Activated CD8-positive, alpha-beta T cell treated with anti-CD3 and anti-CD28 coated beads, Interleukin-2, amount 10 ng/mL, durations not matched to agents 7 days and 5 days (primary cell): ENCODE measurements at regions not wholly inside any gene's neighbourhood (a gene's known extent, or its start where the extent isn't known, plus 50 kb on each side); places are given as distances from the start of the nearest gene placed in this dataset.
"Not testable (repeated sequence)": the region's sequence is repeated elsewhere in the genome, so short reads cannot be mapped to it uniquely, and the experiment has no call there.

Experiments used
- ATAC-seq: fragments of 150-1000 bp; cut with Tn5 transposase; one replicate; pipeline ENCODE4 v1.10.0; 2021; ENCODE audit warnings: moderate library complexity
- CTCF ChIA-PET: fragments of 350-600 bp; sonication (Branson Sonifier 250); formaldehyde crosslinking; loops from one replicate; lab custom pipeline; 2021; ENCODE audit warnings: antibody characterized with exemption; lab: Charles Lee
- POLR2A ChIA-PET: fragments of 350-600 bp; sonication (Branson Sonifier 250); formaldehyde crosslinking; loops from one replicate; lab custom pipeline; 2021; ENCODE audit warnings: antibody characterized with exemption; lab: Charles Lee
- DNase-seq: peaks from one replicate; pipeline ENCODE4 v3.0.0-alpha.2; 2020
- H3K27ac Mint-ChIP-seq: one replicate; pipeline ENCODE4 v1.8.0; 2021; ENCODE audit warnings: mild to moderate bottlenecking, mixed read lengths
- H3K27me3 Mint-ChIP-seq: one replicate; pipeline ENCODE4 v1.8.0; 2021; ENCODE audit warnings: low read depth, mixed read lengths
- H3K36me3 Mint-ChIP-seq: one replicate; pipeline ENCODE4 v1.8.0; 2021; ENCODE audit warnings: low read depth, mixed read lengths
- H3K4me1 Mint-ChIP-seq: one replicate; pipeline ENCODE4 v1.8.0; 2021; ENCODE audit warnings: low read depth, mixed read lengths
- H3K4me3 Mint-ChIP-seq: one replicate; pipeline ENCODE4 v1.8.0; 2021; ENCODE audit warnings: mild to moderate bottlenecking, mixed read lengths
- H3K9me3 Mint-ChIP-seq: one replicate; pipeline ENCODE4 v1.8.0; 2022; ENCODE audit warnings: mixed read lengths; ENCODE audit not compliant: insufficient read depth

DNA sequence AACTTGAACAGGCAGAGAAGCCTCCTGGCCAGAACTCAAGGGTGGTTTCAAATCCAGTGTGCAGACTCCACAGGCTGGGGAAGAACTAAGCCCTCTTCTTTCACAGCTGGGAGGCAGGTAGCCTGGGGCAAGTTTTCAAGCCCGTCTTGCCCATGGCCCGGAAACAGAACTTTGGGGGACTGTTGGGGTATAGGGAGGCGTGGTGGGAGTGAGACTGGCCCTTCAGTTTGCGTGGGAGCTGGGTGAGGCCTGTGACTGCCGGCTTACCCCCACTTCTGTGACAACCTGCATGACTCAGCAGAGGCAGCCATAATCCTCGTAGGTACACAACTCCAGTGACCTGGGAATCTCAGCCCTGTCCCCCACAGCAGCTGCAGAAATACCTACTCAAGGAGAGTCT, 1125.7 kb downstream of the HACE1 start:
- Mint-ChIP-seq H3K36me3 (no peaks in the 10 kb centered on the region), H3K27ac (no peak overlapping the region), H3K4me3 (no peak overlapping the region), H3K27me3 (no peaks in the 10 kb centered on the region), H3K4me1 (no peaks in the 10 kb centered on the region), H3K9me3 (no peaks in the 10 kb centered on the region)
- CTCF ChIA-PET: no interaction called here
- DNase-seq: no peak
- POLR2A ChIA-PET: no interaction called here
- ATAC-seq: no peak

DNA sequence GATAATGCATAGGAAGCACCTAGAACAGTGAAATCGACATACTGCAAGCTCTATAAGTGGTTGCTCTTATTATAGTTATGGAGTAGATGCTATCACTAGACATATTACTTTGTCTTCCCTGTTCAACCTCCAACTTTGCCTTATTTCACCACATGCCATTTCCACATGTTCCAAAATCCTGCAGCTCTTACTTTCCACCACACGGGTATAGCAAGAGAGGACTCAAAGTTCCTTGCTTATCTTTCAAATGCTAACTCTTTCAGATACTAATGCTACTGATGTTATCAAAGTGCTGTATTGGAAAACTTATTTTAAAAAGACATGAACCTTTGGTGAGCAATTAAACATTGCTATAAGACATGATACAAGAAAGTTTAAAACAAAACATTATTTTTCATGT, 1130.1 kb downstream of the HACE1 start:
- DNase-seq: no peak

DNA sequence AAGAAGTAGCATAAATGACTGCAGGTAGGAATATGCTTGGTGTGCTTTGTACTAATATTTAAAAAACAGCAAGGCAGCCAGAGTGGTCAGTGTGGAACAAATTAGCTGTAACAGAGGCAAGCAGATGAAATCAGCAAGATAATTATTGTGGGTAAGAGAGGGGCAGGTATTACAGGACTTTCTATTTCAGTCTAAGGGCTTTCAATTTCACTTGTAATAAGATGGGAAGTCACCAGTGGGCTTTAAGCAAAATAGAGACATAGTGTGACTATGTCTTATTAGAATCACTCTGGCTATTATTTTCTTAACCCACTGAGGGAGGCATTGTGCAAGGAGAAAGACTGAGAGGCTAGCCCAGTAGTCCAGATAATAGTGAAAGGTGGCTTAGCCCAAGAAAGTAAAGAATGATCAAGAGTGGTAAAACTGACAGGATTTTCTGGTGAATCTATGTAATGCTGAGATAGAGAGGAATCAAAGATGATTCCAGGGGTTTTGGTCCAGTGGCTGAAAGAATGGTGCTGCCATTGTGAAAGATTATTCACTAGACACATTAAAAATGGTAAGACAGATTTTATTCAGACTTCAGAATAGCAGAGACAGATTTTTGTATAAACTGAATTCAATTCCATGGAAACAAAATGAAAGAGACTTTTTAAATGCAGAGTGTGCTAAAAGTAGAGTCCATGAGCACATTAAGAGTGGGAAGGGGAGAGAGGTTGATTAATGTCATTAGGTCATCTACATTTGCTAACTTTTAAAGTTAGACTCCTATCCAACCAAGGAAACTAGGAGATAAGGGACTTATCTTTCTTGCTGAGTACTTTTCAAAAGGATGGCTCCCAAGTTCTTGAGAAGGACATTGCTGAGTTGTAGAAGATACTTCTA, 1136.0 kb downstream of the HACE1 start:
- Mint-ChIP-seq H3K4me3 (no peak overlapping the region), H3K9me3 (no peaks in the 10 kb centered on the region), H3K27me3 (no peaks in the 10 kb centered on the region), H3K36me3 (no peaks in the 10 kb centered on the region), H3K4me1 (no peaks in the 10 kb centered on the region), H3K27ac (no peak overlapping the region)
- ATAC-seq: no peak
- no peak for DNase-seq
- ChIA-PET POLR2A (no interaction called here), CTCF (no interaction called here)

More for the DNA sequence above, 1130.1 kb downstream of the HACE1 start:
- no peak overlapping the region for H3K4me3 Mint-ChIP-seq
- no peaks in the 10 kb centered on the region for H3K4me1 Mint-ChIP-seq
- POLR2A ChIA-PET: no interaction called here
- no peaks in the 10 kb centered on the region for H3K36me3 Mint-ChIP-seq
- no peak for ATAC-seq
- CTCF ChIA-PET: no interaction called here
- no peaks in the 10 kb centered on the region for H3K27me3 Mint-ChIP-seq
- no peaks in the 10 kb centered on the region for H3K9me3 Mint-ChIP-seq
- no peak overlapping the region for H3K27ac Mint-ChIP-seq

DNA sequence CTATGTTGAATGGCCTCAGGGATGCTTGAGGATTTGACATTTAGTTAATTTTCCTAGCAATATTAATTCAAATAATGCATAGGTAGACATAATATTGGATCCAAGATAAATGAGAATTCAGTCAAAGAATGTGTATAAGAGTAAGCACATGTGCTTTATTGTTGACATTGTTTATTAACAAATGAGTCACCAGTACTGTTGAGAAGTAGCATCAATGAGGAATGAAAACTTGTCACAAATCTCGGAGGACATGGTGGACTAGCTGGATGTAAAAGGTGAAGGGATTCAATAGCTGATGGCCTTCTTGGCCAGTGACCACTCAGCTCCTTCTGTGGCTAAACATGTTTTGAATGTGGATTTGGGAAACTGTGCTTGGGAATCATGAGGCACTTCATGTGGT, 1137.0 kb downstream of the HACE1 start:
- ChIA-PET POLR2A (no interaction called here), CTCF (no interaction called here)
- no peak overlapping the region for H3K4me3 Mint-ChIP-seq
- H3K9me3 Mint-ChIP-seq: no peaks in the 10 kb centered on the region
- ATAC-seq (no peak), DNase-seq (no peak)
- no peak overlapping the region for H3K27ac Mint-ChIP-seq
- no peaks in the 10 kb centered on the region for H3K27me3 Mint-ChIP-seq
- no peaks in the 10 kb centered on the region for H3K36me3 Mint-ChIP-seq
- no peaks in the 10 kb centered on the region for H3K4me1 Mint-ChIP-seq

DNA sequence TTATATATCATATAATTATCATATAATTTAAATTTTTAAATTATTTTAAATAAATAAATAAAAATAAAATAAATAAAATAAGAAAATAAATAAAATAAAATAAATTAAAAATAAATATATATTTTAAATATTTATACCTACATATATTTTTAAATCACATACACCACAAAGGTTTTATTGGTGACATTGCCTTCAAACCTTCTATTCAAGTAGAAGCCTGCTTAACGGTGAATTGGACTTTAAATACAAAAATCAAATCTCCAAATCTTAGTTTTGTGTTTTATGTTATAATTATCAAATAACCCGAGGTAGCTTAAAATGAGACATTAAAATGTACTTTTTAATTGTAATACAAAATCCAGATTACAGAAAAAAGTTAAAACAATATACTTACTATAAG, 1137.8 kb downstream of the HACE1 start:
- Mint-ChIP-seq H3K27me3 (no peaks in the 10 kb centered on the region), H3K27ac (no peak overlapping the region), H3K9me3 (no peaks in the 10 kb centered on the region), H3K36me3 (no peaks in the 10 kb centered on the region), H3K4me3 (no peak overlapping the region), H3K4me1 (no peaks in the 10 kb centered on the region)
- no peak for ATAC-seq
- no peak for DNase-seq
- POLR2A ChIA-PET: no interaction called here
- CTCF ChIA-PET: no interaction called here

DNA sequence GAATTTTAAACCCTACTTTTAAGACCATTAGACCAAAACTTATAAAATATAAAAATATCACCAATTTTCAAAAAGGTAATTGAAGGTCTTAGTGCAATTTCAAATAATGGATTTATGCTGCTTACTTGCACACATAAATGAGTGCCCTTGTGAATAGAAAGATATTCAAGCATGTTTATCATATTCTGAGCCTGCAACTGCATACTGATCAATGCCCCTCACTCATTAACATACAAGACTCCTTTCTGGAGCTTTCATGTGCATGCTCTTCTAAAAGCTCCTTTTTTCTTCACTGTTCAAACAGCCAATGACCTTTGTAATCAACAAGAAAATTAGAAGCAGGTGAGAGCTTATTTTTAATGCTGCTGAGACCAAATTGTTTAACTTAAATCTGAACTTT, 1139.3 kb downstream of the HACE1 start:
- H3K4me1 Mint-ChIP-seq: no peaks in the 10 kb centered on the region
- ChIA-PET POLR2A (no interaction called here), CTCF (no interaction called here)
- H3K27me3 Mint-ChIP-seq: no peaks in the 10 kb centered on the region
- H3K4me3 Mint-ChIP-seq: no peak overlapping the region
- no peak overlapping the region for H3K27ac Mint-ChIP-seq
- ATAC-seq: no peak
- H3K36me3 Mint-ChIP-seq: no peaks in the 10 kb centered on the region
- DNase-seq: no peak
- no peaks in the 10 kb centered on the region for H3K9me3 Mint-ChIP-seq

DNA sequence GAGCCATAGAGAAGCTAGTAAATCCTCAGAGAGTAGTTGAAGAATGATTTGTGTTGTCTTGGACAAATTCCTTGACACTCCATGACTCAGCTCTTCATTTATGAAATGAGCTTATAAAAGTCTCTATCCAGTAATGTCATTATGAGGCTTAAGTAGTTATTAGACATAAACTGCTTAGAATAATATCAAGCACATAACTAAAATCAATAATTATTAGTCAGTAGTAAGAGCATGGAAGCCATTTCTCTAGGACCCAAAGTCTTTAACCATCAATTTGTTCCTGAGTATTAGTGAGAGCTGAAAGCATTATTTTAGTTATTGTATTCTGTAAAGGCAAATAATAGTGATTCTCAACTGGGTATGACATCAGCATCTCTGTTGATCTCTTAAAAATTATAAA, 1140.2 kb downstream of the HACE1 start:
- CTCF ChIA-PET: no interaction called here
- no peak for DNase-seq
- no peak overlapping the region for H3K27ac Mint-ChIP-seq
- no peaks in the 10 kb centered on the region for H3K9me3 Mint-ChIP-seq
- POLR2A ChIA-PET: no interaction called here
- H3K36me3 Mint-ChIP-seq: no peaks in the 10 kb centered on the region
- no peak for ATAC-seq
- no peaks in the 10 kb centered on the region for H3K4me1 Mint-ChIP-seq
- H3K27me3 Mint-ChIP-seq: no peaks in the 10 kb centered on the region
- no peak overlapping the region for H3K4me3 Mint-ChIP-seq

DNA sequence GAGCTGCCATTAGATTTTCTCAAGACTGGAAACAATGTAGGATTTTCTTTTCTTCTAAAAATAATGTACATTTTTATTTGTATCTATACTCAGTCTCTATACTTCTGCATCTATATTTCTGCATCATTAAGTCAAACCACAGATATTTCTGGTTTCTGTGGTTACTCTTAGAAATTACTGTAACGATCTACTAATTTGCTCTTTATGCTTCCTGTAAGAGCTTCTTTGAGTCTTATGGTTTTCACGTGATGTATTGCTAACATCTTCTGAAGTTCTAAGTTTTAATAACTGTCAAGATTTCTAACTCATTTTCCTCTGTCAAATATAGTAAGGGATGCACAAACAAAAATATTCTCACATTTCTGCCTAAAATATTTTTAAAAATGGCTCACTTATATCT, 1144.5 kb downstream of the HACE1 start:
- no peaks in the 10 kb centered on the region for H3K27me3 Mint-ChIP-seq
- H3K27ac Mint-ChIP-seq: no peak overlapping the region
- no peak overlapping the region for H3K4me3 Mint-ChIP-seq
- no peaks in the 10 kb centered on the region for H3K9me3 Mint-ChIP-seq
- ChIA-PET CTCF (no interaction called here), POLR2A (interaction anchor here (1.0 kb wide), 1 partner anchor 20 kb away, joined by 3 read pairs; no protein-coding TSS in a partner anchor)
- DNase-seq (no peak), ATAC-seq (no peak)
- H3K4me1 Mint-ChIP-seq: no peaks in the 10 kb centered on the region
- H3K36me3 Mint-ChIP-seq: no peaks in the 10 kb centered on the region

DNA sequence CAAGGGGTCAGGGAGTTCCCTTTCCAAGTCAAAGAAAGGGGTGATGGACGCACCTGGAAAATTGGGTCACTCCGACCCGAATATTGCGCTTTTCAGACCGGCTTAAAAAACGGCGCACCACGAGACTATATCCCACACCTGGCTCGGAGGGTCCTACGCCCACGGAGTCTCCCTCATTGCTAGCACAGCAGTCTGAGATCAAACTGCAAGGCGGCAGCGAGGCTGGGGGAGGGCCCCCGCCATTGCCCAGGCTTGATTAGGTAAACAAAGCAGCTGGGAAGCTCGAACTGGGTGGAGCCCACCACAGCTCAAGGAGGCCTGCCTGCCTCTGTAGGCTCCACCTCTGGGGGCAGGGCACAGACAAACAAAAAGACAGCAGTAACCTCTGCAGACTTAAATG, 1150.5 kb downstream of the HACE1 start:
- H3K9me3 Mint-ChIP-seq, DNase-seq, H3K27me3 Mint-ChIP-seq, POLR2A ChIA-PET, H3K4me3 Mint-ChIP-seq, CTCF ChIA-PET, H3K36me3 Mint-ChIP-seq, H3K27ac Mint-ChIP-seq, H3K4me1 Mint-ChIP-seq, ATAC-seq: not testable (repeated sequence)

DNA sequence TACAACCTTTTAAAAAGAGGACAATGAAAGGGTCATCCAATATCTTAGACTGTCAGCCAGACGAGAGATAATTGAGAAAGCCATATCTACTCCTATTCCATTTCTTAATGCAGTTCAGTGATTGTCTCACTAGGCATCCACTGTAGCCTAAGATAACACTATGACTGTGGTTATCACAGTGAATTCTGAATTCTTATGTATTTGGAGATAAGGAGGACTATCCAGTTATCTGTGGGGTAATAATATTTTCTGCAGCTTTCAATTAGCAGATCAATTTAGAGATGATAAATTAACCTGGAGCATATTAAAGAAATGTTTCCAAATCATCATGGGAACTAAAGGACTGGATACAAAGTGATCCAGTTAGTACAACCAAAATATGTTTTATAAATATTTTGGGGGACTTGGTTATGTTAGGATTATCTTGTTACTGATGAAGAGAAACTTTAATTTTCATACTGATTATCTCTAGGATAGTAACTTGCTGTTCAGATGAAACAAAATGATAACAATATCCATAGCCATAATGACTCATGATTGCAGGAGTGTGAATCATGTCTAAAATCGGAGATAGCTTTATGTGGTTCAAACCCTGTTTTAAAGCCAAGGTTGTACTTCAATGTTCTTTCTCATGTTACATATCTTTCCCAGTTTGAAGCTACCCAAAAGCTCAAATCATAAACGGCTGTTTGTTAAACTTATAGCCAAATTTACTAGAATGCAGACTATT, 1152.0 kb downstream of the HACE1 start:
- H3K36me3 Mint-ChIP-seq: no peaks in the 10 kb centered on the region
- CTCF ChIA-PET: no interaction called here
- ATAC-seq: no peak
- H3K4me1 Mint-ChIP-seq: no peaks in the 10 kb centered on the region
- no peaks in the 10 kb centered on the region for H3K9me3 Mint-ChIP-seq
- no peaks in the 10 kb centered on the region for H3K27me3 Mint-ChIP-seq
- H3K4me3 Mint-ChIP-seq: no peak overlapping the region
- DNase-seq: no peak
- POLR2A ChIA-PET: no interaction called here
- H3K27ac Mint-ChIP-seq: no peak overlapping the region

DNA sequence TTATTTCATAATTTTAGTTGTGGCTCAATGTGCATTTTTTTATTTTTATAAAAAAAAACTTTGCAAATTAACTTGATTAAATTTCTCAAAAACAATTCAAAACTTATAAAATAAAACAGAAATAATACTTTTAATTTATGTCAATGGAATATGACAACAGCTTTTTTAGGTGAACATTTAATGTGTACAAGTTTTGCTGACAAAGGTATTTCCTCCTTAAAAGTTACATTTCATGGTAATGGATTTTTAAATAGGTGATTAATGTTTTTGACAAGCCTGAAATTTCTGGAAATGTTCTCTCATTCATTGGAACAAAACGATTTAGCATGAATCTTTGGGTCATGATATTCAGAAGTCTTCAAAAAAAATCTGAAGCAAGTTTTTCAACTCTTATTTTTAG, 1160.0 kb downstream of the HACE1 start:
- Mint-ChIP-seq H3K27ac (no peak overlapping the region), H3K27me3 (no peaks in the 10 kb centered on the region), H3K36me3 (no peaks in the 10 kb centered on the region), H3K4me3 (no peak overlapping the region), H3K4me1 (no peaks in the 10 kb centered on the region), H3K9me3 (no peaks in the 10 kb centered on the region)
- ATAC-seq (no peak), DNase-seq (no peak)
- CTCF ChIA-PET: no interaction called here
- POLR2A ChIA-PET: no interaction called here

DNA sequence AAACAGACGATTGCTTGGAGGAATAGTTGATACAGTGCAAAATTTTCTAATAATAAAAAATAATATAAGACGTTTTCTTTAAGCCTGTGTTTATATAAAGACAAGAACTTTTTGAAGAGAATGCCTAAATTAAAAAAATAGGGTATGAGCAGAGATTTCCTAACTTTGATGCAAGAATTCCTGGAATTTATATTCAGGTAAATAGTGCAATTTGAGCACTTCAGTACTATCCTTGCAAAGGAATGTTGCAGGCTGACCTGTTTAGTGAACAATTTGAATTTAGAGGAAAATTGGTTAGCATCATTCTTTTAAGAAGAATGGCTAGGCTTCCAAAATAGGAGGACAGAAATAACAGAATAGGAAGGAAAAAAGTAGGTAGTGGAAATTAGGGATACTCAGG, 1172.3 kb downstream of the HACE1 start:
- no peak overlapping the region for H3K4me3 Mint-ChIP-seq
- H3K27ac Mint-ChIP-seq: no peak overlapping the region
- no peak for ATAC-seq
- no peak for DNase-seq
- H3K9me3 Mint-ChIP-seq: no peaks in the 10 kb centered on the region
- POLR2A ChIA-PET: no interaction called here
- CTCF ChIA-PET: no interaction called here
- no peaks in the 10 kb centered on the region for H3K36me3 Mint-ChIP-seq
- H3K4me1 Mint-ChIP-seq: no peaks in the 10 kb centered on the region
- H3K27me3 Mint-ChIP-seq: no peaks in the 10 kb centered on the region
